ENCODE measurements at regions not wholly inside any gene's neighbourhood (a gene's known extent, or its start where the extent isn't known, plus 50 kb on each side); places are given as distances from the start of the nearest gene placed in this dataset.
"Not testable (repeated sequence)": the region's sequence is repeated elsewhere in the genome, so short reads cannot be mapped to it uniquely, and the experiment has no call there.

GRCh38 chr20:26091921-26092320 is 395.3 kb upstream of the ZNF337 start:
- not testable (repeated sequence) for DNase-seq

GRCh38 chr20:26086195-26086594 is 389.5 kb upstream of the ZNF337 start:
- DNase-seq, result not testable (repeated sequence)

DNA sequence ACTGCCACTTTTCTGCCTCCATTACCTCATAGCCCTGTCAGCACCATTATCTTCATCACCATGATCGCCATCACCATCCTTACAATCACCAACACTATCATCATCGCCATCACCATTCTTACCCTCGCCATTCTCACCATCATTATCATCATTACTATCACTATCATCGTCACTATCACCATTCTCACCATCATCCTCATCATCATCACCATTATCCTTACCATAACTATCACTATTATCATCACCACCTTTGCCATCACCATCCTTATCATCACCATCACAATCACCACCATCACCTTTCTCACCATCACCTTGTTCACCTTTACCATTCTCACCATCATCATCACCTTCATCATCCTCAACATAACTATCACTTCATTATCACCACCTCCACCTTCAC is 377.3 kb upstream of the ZNF337 start:
- not testable (repeated sequence) for DNase-seq

DNA sequence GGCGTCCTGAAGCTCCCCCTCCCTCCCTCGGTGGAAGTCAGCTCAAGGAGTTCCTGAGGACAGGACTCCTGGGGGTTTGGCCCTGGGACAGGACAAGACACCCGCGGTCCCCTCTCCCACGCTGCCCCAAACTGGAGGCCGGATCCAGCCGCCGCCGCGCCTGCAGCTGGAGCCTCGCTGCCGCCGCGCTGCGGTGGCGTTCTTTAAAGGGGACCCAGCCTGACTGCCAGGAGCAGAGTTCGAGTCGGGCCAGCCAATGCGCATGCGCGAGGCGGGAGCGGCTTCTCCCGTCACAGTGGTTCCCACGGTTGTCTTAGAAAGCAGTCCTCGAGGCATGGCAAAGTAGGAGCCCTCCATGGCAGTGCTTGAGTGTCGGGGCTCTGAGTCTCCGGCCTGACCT is 362.7 kb upstream of the ZNF337 start:
- not testable (repeated sequence) for DNase-seq

- DNase-seq, result not testable (repeated sequence)
Measured at GRCh38 chr20:26058446-26058845, 361.8 kb upstream of the ZNF337 start.

GRCh38 chr20:26057135-26057752 is 360.6 kb upstream of the ZNF337 start:
- not testable (repeated sequence) for DNase-seq

- DNase-seq, result not testable (repeated sequence)
Measured at GRCh38 chr20:26025792-26026191, 329.1 kb upstream of the ZNF337 start.

- DNase-seq, result not testable (repeated sequence)
Measured at GRCh38 chr20:26010942-26011276, 314.3 kb upstream of the ZNF337 start.

DNA sequence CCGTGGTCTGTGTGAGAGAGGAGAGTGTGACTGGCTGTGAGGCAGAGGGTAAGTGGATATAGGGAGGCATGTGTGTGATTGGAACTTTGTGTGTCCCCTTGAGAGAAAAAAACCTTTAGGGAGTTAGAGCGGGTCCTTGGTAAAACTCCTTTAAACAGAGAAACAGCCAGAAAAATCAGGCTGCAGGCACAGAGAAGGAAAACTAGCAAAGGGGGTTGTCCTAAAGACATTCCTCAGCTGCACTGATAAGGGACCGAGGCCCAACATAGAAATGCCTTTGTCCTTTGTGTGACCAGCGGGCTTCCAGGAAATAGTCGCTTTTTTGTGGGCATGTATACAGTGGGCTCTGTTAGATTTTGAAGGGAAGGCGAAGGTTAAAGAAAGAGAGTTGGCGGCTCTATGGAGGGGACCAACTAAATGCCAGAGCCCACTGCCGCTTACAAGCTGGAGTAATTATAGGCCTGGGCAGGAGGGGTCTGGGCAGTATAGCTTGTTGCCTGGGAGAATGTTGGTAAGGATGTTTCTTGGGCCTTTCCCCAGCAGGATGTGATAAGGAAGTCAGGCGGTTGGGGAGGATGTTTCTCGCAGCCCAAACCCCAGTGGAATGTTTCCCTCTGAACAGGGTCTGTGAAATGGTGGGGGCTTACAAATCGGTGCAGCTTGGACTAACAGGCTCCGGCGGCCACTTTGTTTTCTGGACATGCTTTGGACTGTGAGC is 313.7 kb upstream of the ZNF337 start:
- DNase-seq, result not testable (repeated sequence)

- peak in 1 of 2 experiments; percentile 54 for DNase-seq
Measured at GRCh38 chr20:26009402-26010223, 313.0 kb upstream of the ZNF337 start.

- not testable (repeated sequence) for DNase-seq
Measured at GRCh38 chr20:26008026-26008425, 311.4 kb upstream of the ZNF337 start.

DNA sequence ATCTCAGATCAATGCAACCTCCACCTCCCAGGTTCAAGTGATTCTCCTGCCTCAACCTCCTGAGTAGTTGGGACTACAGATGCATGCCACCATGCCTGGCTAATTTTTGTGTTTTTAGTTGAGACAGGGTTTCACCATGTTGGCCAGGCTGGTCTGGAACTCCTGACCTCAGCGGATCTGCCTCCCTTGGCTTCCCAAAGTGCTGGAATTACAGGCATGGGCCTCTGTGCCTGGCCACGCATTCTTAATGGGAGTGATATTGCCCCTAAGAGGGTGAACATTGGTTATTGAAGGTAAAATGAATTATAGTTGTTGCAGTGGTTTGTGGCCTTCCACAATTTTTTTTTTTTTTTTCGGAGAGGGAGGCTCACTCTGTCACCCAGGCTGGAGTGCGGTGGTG is 309.5 kb upstream of the ZNF337 start:
- not testable (repeated sequence) for DNase-seq

DNA sequence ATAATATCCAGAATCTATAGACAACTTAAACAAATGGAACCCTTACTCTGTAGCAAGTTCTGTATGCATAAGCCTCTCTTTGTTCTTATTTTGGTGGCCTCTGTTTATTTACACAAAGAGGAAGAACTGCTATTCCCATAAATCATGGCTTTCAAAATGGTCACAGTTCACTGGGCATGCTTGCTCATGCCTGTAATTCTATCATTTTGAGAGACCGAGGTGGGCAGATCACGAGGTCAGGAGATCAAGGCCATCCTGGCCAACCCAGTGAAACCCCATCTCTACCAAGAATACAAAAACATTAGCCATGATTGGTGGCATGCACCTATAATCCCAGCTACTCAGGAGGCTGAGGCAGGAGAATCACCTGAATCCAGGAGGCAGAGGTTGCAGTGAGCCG is 307.3 kb upstream of the ZNF337 start:
- not testable (repeated sequence) for DNase-seq

DNA sequence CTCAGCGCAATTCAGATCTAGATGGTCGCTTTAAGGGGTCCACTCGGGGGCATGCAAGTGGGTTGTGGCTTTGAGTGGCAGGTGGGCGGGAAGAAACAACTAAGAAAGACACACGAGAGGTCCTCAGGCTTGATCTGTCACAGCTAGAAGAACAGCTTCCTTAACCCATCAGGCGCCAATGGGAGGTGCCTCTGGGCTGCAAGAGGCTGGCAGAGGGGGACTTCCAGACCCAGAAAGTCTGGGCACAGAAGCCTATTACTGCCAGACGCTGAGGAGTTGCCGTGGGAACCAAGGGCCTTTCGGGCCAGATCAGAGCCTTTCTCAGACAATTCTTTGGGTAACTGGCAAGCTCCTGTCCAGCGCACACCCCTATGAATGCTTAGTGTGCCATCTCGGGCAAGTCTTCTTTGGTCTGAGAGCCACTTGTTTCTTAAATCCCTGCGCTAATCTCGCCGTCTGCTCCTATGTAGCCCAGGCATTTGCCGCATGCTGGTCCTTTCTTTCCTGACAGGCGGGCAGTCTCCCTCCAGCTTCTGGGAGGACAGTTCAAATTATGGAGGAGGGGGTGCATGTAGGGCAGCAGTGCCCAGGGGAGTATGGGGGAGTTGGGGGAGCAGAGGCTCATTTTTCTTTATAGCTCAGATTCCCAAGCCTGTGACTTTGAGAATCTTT is 300.9 kb upstream of the ZNF337 start:
- not testable (repeated sequence) for DNase-seq

DNA sequence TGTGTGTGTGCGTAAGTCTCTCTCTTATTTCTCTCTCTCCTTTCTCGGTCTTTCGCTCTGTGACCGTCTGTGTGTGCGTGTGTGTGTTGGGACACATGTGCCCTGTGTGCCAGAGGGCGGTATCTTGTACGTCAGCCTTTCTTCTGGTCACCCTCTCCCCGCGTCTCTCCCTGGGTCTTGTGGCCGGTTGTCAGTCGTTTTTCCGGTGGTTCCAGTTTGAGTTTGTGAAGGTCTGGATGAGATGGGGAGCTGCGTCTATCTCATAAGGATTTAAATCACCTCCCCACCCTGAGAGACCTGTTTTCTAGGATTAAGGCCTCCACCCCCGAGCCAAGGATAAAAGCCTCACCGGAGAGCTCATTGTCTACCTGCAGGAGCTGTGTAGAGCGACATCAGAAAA is 295.5 kb upstream of the ZNF337 start:
- DNase-seq, result no peak

- no peak for DNase-seq
Measured at GRCh38 chr20:25991756-25992130, 295.1 kb upstream of the ZNF337 start.

GRCh38 chr20:25991051-25991755 is 294.6 kb upstream of the ZNF337 start:
- no peak for DNase-seq

DNA sequence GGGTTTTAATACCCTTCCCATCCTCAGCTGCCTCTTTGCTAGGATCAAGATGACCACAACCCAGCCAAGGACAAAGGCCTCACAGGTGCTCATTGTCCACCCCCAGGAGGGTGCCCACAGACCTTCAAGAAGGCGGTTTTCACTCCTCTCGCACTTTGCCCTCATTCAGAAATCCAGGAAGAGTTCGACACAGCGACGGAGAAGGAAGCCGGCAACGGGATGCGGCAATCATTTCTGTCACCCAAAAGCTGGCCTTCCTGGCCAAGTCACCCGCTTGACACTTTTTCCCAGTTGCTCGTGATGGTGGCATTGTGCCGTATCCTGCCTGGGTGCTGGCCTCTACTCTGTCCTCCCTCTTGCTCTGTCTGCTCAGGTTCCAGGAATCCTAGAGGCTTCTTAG is 293.0 kb upstream of the ZNF337 start:
- DNase-seq, result not testable (repeated sequence)

DNA sequence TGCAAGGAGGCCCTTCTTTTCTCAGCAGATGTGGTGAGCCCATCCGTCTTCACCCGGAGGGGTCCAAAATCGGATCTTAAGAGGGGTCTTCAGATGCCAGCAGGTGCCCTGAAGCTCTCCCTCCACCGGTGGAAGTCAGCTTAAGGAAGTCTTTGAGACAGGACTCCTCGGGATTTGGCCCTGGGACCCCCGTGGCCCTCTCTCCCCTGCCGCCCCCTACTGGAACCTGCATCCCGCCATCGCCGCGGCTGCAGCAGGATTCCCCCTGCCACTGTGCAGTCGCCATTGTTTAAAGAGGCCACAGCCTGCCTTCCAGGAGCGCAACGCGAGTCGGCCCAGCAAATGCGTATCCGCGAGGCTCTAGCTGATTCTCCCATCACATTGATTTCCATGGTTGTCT is 292.5 kb upstream of the ZNF337 start:
- DNase-seq, result no peak

- DNase-seq, result not testable (repeated sequence)
Measured at GRCh38 chr20:25987928-25988560, 291.4 kb upstream of the ZNF337 start.

- DNase-seq, result peak in 1 of 2 experiments; percentile 9
Measured at GRCh38 chr20:25987073-25987927, 290.6 kb upstream of the ZNF337 start.
